HepG2 (cell line): ENCODE measurements at regions not wholly inside any gene's neighbourhood (a gene's known extent, or its start where the extent isn't known, plus 50 kb on each side); places are given as distances from the start of the nearest gene placed in this dataset.

Experiments
- ATAC-seq: fragments of 200-7000 bp; cut with Tn5 transposase; 3 replicates; pipeline ENCODE4 v1.9.1; 2020; ENCODE audit warnings: mild to moderate bottlenecking, moderate library complexity
- BruUV-seq: library from RNA; stranded (reverse); fragments of 400-500 nt; replicated peaks from 2 replicates; lab custom pipeline; 2021; lab: Mats Ljungman, UMichigan
- CTCF ChIA-PET: fragments of 300-600 bp; formaldehyde crosslinking; extraction: SDS; loops from one replicate; lab custom pipeline; 2021; ENCODE audit warnings: low total read pairs, inconsistent platforms, low intra/inter-chr PET ratio; lab: Yijun Ruan, JAX
- POLR2A ChIA-PET: fragments of 350-600 bp; sonication (Branson Sonifier 250); formaldehyde crosslinking; loops from one replicate; lab custom pipeline; 2020; ENCODE audit warnings: antibody characterized with exemption, inconsistent platforms; lab: Yijun Ruan, JAX
- DNase-seq: peaks from one replicate; pipeline ENCODE4 v3.0.0-alpha.2; 2015; ENCODE audit warnings: low spot score
- FAIRE-seq: peaks from 3 replicates; lab custom pipeline; 2011; peaks lifted over from hg19 to GRCh38; lab: Jason Lieb, UNC
- H2AFZ ChIP-seq: one replicate; pipeline ENCODE4 v1.6.1; 2011; ENCODE audit warnings: low read length, inconsistent platforms
- H3K27ac ChIP-seq: fragments of 300-600 bp; 3 replicates; pipeline ENCODE4 v1.8.0; 2011; ENCODE audit warnings: mixed run types, mild to moderate bottlenecking, mixed read lengths, low read length, inconsistent platforms; ENCODE audit not compliant: insufficient read depth; ENCODE audit errors: extremely low read length
- H3K27me3 ChIP-seq, 2 experiments: fragments of 200-600 bp in 1 of 2; 2 replicates in 1 of 2; 3 replicates in 1 of 2; pipeline versions ENCODE4 v1.6.0 to v1.8.0; 2011; ENCODE audit warnings: low read length in 2 of 2, mild to moderate bottlenecking in 2 of 2, moderate library complexity in 2 of 2, inconsistent platforms in 1 of 2; ENCODE audit not compliant: insufficient read depth in 2 of 2, control insufficient read depth in 1 of 2
- H3K36me3 ChIP-seq, 2 experiments: fragments of 200-600 bp in 1 of 2; replicated peaks in 1 of 2; 2 replicates in 1 of 2; 3 replicates in 1 of 2; pipeline versions ENCODE4 v1.5.1 to v1.8.0; 2011; ENCODE audit warnings: low read length in 2 of 2, inconsistent platforms in 1 of 2; ENCODE audit not compliant: insufficient read depth in 2 of 2, control insufficient read depth in 1 of 2
- H3K4me1 ChIP-seq: 2 replicates; pipeline ENCODE4 v1.5.1; 2012; ENCODE audit warnings: low read length, inconsistent platforms; ENCODE audit not compliant: insufficient read depth
- H3K4me2 ChIP-seq: 2 replicates; pipeline ENCODE4 v1.6.0; 2011; ENCODE audit warnings: low read depth, low read length, inconsistent platforms
- H3K4me3 ChIP-seq, 3 experiments: fragments of 200-600 bp in 1 of 3; sonication (generic), shearing (Covaris generic) in 1 of 3; replicated peaks in 1 of 3; 2 replicates each; pipeline ENCODE4 v1.5.1; 2011 to 2016; ENCODE audit warnings: low read length in 3 of 3, inconsistent platforms in 2 of 3, low read depth in 2 of 3, mild to moderate bottlenecking in 2 of 3, control low read depth in 1 of 3, mixed read lengths in 1 of 3; ENCODE audit not compliant: insufficient read depth in 1 of 3
- H3K79me2 ChIP-seq: one replicate; pipeline ENCODE4 v1.6.1; 2011; ENCODE audit warnings: low read length, inconsistent platforms; ENCODE audit not compliant: insufficient read depth
- H3K9ac ChIP-seq: 2 replicates; pipeline ENCODE4 v1.6.0; 2011; ENCODE audit warnings: mild to moderate bottlenecking, low read depth, low read length, inconsistent platforms; ENCODE audit not compliant: insufficient read depth
- H3K9me3 ChIP-seq: 2 replicates; pipeline ENCODE4 v1.5.1; 2012; ENCODE audit warnings: mild to moderate bottlenecking, low read length
- H4K20me1 ChIP-seq: 2 replicates; pipeline ENCODE4 v1.6.0; 2011; ENCODE audit warnings: inconsistent platforms, mild to moderate bottlenecking, low read length, moderate library complexity; ENCODE audit not compliant: insufficient read depth
- ARID2 ChIP-seq: sonication (generic); formaldehyde crosslinking; IDR thresholded peaks from 2 replicates; pipeline ENCODE4 v1.8.1; 2022; ENCODE audit warnings: mild to moderate bottlenecking, missing genetic modification reagents, borderline replicate concordance
- ELK4 ChIP-seq: sonication (generic); formaldehyde crosslinking; IDR thresholded peaks from 2 replicates; pipeline ENCODE4 v1.9.0; 2021; ENCODE audit warnings: missing genetic modification reagents, borderline replicate concordance
- GFI1 ChIP-seq: sonication (generic); formaldehyde crosslinking; IDR thresholded peaks from 2 replicates; pipeline ENCODE4 v1.5.0; 2020; ENCODE audit warnings: missing genetic modification reagents, mild to moderate bottlenecking, borderline replicate concordance
- HCFC1 ChIP-seq: fragments of 150-350 bp; IDR thresholded peaks from 2 replicates; pipeline ENCODE4 v1.6.1; 2014; ENCODE audit warnings: low read depth, low read length
- HDAC2 ChIP-seq: sonication (generic); formaldehyde crosslinking; IDR thresholded peaks from 2 replicates; pipeline ENCODE4 v1.4.0; 2020; ENCODE audit warnings: missing genetic modification reagents
- KDM3A ChIP-seq: IDR thresholded peaks from 2 replicates; pipeline ENCODE4 v1.6.1; 2018; ENCODE audit warnings: low read depth, missing compliant biosample characterization
- MLX ChIP-seq: IDR thresholded peaks from 2 replicates; pipeline ENCODE4 v1.6.1; 2016
- MTA1 ChIP-seq: sonication (generic); formaldehyde crosslinking; IDR thresholded peaks from 2 replicates; pipeline ENCODE4 v1.4.0; 2020; ENCODE audit warnings: missing genetic modification reagents, mild to moderate bottlenecking, borderline replicate concordance
- TSC22D2 ChIP-seq: sonication (generic); formaldehyde crosslinking; IDR thresholded peaks from 2 replicates; pipeline ENCODE4 v1.5.1; 2020; ENCODE audit warnings: missing genetic modification reagents, mild to moderate bottlenecking, borderline replicate concordance
- USF2 ChIP-seq, 2 experiments: sonication (generic) in 1 of 2; formaldehyde crosslinking in 1 of 2; IDR thresholded peaks; 2 replicates each; pipeline versions ENCODE4 v1.5.1 to v1.6.1; 2011 to 2020; ENCODE audit warnings: borderline replicate concordance in 1 of 2, low read depth in 1 of 2, low read length in 1 of 2, mild to moderate bottlenecking in 1 of 2, missing genetic modification reagents in 1 of 2, moderate library complexity in 1 of 2
- ZFP82 ChIP-seq: sonication (generic); formaldehyde crosslinking; IDR thresholded peaks from 2 replicates; pipeline ENCODE4 v1.5.1; 2020; ENCODE audit warnings: mild to moderate bottlenecking, missing genetic modification reagents, borderline replicate concordance
- ZNF564 ChIP-seq: sonication (generic); formaldehyde crosslinking; IDR thresholded peaks from 2 replicates; pipeline ENCODE4 v1.8.1; 2023; ENCODE audit warnings: mild to moderate bottlenecking, missing genetic modification reagents
- ZNF615 ChIP-seq: sonication (generic); formaldehyde crosslinking; IDR thresholded peaks from 2 replicates; pipeline ENCODE4 v1.5.0; 2020; ENCODE audit warnings: mild to moderate bottlenecking, missing genetic modification reagents, borderline replicate concordance
- ZNF761 ChIP-seq: sonication (generic); formaldehyde crosslinking; conservative IDR thresholded peaks from 2 replicates; pipeline ENCODE4 v1.4.0; 2020; ENCODE audit warnings: mild to moderate bottlenecking, missing genetic modification reagents
- WGBS: methylation state at CpG from one replicate; pipeline ENCODE4 v1.1.6; 2017; ENCODE audit warnings: low lambda C conversion rate; 5-methylcytosine and 5-hydroxymethylcytosine counted together
- in situ Hi-C: cut with HindIII; loops from 2 replicates; pipeline ENCODE4 v1.10.0; 2017; ENCODE audit warnings: low pct_unique_long_range_greater_than_20kb; ENCODE audit not compliant: extremely low pct_ligation_motif_present
- intact Hi-C: fragments of 100-400 bp; cut with micrococcal nuclease; formaldehyde crosslinking; loops from one replicate; pipeline ENCODE4 v1.10.0; 2022; ENCODE audit not compliant: unreplicated experiment
- TF ChIP-seq, protein P1 (sequence below): IDR thresholded peaks from 2 replicates; pipeline ENCODE4 v1.6.1; 2012; ENCODE audit warnings: inconsistent platforms
- TF ChIP-seq, protein P2 (sequence below): sonication (generic); formaldehyde crosslinking; IDR thresholded peaks from 2 replicates; pipeline ENCODE4 v1.4.0; 2020; ENCODE audit warnings: missing genetic modification reagents, mild to moderate bottlenecking, borderline replicate concordance
- TF ChIP-seq, protein P3 (sequence below): sonication (generic); formaldehyde crosslinking; IDR thresholded peaks from 2 replicates; pipeline ENCODE4 v1.4.0; 2020; ENCODE audit warnings: mild to moderate bottlenecking, missing genetic modification reagents

DNA sequence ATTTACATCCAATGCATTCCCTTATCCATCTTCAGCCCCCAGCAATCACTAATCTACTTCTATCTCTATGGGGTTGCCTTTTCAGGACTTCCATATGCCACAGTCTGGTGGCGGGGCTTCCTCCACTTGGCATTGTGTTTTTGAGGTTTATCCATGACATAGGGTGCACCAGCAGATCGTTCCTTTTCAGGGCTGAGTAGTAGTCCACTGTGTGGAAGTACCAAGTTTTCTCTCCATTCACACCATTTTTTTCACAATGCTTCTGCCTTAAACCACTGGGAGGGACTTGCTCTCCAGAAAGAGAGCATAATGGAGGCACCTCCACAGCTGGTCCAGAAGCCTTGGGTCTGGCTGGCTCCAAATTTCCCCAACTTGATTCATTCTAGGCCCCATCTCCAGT lies 144.0 kb upstream of the IQSEC1 start:
- POLR2A ChIA-PET: no interaction called here
- ATAC-seq: no peak
- Histone ChIP-seq H3K9ac (no peak overlapping the region), H3K36me3 (peaks cover 2 to 20% of the 10 kb centered on the region in 2 experiments; a peak in 1 of 5 replicates), H3K9me3 (no peaks in the 10 kb centered on the region), H3K4me1 (no peaks in the 10 kb centered on the region), H3K4me2 (no peak overlapping the region), H3K27ac (no peak overlapping the region), H3K27me3 (no peaks in the 10 kb centered on the region), H4K20me1 (no peaks in the 10 kb centered on the region), H2AFZ (no peak overlapping the region), H3K79me2 (no peaks in the 10 kb centered on the region), H3K4me3 (no peak overlapping the region)
- BruUV-seq: no TSS peak
- DNase-seq: no peak
- in situ Hi-C loops (no loop called here), intact Hi-C loops (no loop called here)
- CTCF ChIA-PET: no interaction called here
- WGBS: 97% methylated on average over 2 of the region's 2 CpGs
- no peak for FAIRE-seq
- TF ChIP-seq GFI1 (no peak), MTA1 (CRISPR knock-in tag) (no peak), ELK4 (CRISPR knock-in tag) (no peak), ZFP82 (CRISPR knock-in tag) (no peak), TSC22D2 (CRISPR knock-in tag) (no peak), ARID2 (CRISPR knock-in tag) (no peak), ZNF615 (no peak), HDAC2 (no peak), KDM3A (CRISPR knock-in tag) (no peak), ZNF761 (CRISPR knock-in tag) (no peak), HCFC1 (no peak), MLX (CRISPR knock-in tag) (no peak), ZNF564 (CRISPR knock-in tag) (no peak), USF2 (IDR thresholded peaks at IDR 0.05; ENCODE audit: low read depth, low read length) (no peak), USF2 (CRISPR knock-in tag; IDR thresholded peaks at IDR 0.05; ENCODE audit: borderline replicate concordance) (no peak)
- TF ChIP-seq, protein P1, sequence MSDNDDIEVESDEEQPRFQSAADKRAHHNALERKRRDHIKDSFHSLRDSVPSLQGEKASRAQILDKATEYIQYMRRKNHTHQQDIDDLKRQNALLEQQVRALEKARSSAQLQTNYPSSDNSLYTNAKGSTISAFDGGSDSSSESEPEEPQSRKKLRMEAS: no peak
- TF ChIP-seq, protein P2, sequence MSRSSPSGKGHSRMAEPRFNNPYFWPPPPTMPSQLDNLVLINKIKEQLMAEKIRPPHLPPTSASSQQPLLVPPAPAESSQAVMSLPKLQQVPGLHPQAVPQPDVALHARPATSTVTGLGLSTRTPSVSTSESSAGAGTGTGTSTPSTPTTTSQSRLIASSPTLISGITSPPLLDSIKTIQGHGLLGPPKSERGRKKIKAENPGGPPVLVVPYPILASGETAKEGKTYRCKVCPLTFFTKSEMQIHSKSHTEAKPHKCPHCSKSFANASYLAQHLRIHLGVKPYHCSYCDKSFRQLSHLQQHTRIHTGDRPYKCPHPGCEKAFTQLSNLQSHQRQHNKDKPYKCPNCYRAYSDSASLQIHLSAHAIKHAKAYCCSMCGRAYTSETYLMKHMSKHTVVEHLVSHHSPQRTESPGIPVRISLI (CRISPR knock-in tag): no peak
- TF ChIP-seq, protein P3, sequence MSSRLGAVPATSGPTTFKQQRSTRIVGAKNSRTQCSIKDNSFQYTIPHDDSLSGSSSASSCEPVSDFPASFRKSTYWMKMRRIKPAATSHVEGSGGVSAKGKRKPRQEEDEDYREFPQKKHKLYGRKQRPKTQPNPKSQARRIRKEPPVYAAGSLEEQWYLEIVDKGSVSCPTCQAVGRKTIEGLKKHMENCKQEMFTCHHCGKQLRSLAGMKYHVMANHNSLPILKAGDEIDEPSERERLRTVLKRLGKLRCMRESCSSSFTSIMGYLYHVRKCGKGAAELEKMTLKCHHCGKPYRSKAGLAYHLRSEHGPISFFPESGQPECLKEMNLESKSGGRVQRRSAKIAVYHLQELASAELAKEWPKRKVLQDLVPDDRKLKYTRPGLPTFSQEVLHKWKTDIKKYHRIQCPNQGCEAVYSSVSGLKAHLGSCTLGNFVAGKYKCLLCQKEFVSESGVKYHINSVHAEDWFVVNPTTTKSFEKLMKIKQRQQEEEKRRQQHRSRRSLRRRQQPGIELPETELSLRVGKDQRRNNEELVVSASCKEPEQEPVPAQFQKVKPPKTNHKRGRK (CRISPR knock-in tag): no peak
